RWPE1 (cell line): ENCODE measurements at regions not wholly inside any gene's neighbourhood (a gene's known extent, or its start where the extent isn't known, plus 50 kb on each side); places are given as distances from the start of the nearest gene placed in this dataset.

Source experiments
- CTCF ChIA-PET: fragments of 350-600 bp; sonication (Branson Sonifier 250); formaldehyde crosslinking; extraction: SDS; loops from one replicate; lab custom pipeline; 2021; lab: Yijun Ruan, JAX
- POLR2A ChIA-PET: fragments of 400-600 bp; formaldehyde crosslinking; extraction: SDS; loops from one replicate; lab custom pipeline; 2020; ENCODE audit warnings: antibody characterized with exemption; ENCODE audit not compliant: low non-redundant PET; lab: Yijun Ruan, JAX
- DNase-seq: peaks from one replicate; pipeline ENCODE4 v3.0.0; 2012; ENCODE audit warnings: low spot score
- H3K27ac ChIP-seq: fragments of 450-650 bp; 2 replicates; pipeline ENCODE4 v1.5.1; 2017
- CTCF ChIP-seq: fragments of 450-650 bp; conservative IDR thresholded peaks from 2 replicates; pipeline ENCODE4 v1.5.1; 2017; ENCODE audit warnings: low read depth, mild to moderate bottlenecking

- DNase-seq = no peak
- TF ChIP-seq CTCF = no peak
- ChIA-PET POLR2A (no interaction called here), CTCF (no interaction called here)
- H3K27ac ChIP-seq = no peak overlapping the region
Measured at GRCh38 chr3:76370749-76371520, 585.6 kb upstream of the ZNF717 start.

- no peak for DNase-seq
- ChIA-PET POLR2A (no interaction called here), CTCF (no interaction called here)
- no peak for TF ChIP-seq CTCF
- no peak overlapping the region for H3K27ac ChIP-seq
Measured at GRCh38 chr3:76372497-76372896, 587.1 kb upstream of the ZNF717 start.

GRCh38 chr3:76377074-76377473, 591.7 kb upstream of the ZNF717 start:
- CTCF ChIA-PET = no interaction called here
- POLR2A ChIA-PET = no interaction called here
- no peak for DNase-seq
- no peak overlapping the region for H3K27ac ChIP-seq
- TF ChIP-seq CTCF = no peak

- DNase-seq = no peak
- no peak overlapping the region for H3K27ac ChIP-seq
- POLR2A ChIA-PET = no interaction called here
- TF ChIP-seq CTCF = no peak
- CTCF ChIA-PET = no interaction called here
Measured at GRCh38 chr3:76378789-76379188, 593.4 kb upstream of the ZNF717 start.

- H3K27ac ChIP-seq = no peak overlapping the region
- CTCF ChIA-PET = no interaction called here
- TF ChIP-seq CTCF = no peak
- no peak for DNase-seq
- POLR2A ChIA-PET = interaction anchor here (0.8 kb wide), 1 partner anchor 598 kb away, joined by 3 read pairs; the partner anchor contains the start of gene ZNF717
Measured at GRCh38 chr3:76383781-76384180, 598.4 kb upstream of the ZNF717 start.

GRCh38 chr3:76387000-76387399, 601.7 kb upstream of the ZNF717 start:
- TF ChIP-seq CTCF = no peak
- no peak overlapping the region for H3K27ac ChIP-seq
- ChIA-PET CTCF (no interaction called here), POLR2A (no interaction called here)
- no peak for DNase-seq
